ENCODE measurements at regions not wholly inside any gene's neighbourhood (a gene's known extent, or its start where the extent isn't known, plus 50 kb on each side); places are given as distances from the start of the nearest gene placed in this dataset.
"Not testable (repeated sequence)": the region's sequence is repeated elsewhere in the genome, so short reads cannot be mapped to it uniquely, and the experiment has no call there.

- no peak for DNase-seq
Observed at GRCh38 chr12:71299541-71300376, 139.8 kb upstream of the LGR5 start.

- no peak for DNase-seq
Observed at GRCh38 chr12:71297930-71298329, 140.1 kb upstream of the TSPAN8 start.

- no peak for DNase-seq
Observed at GRCh38 chr12:71295953-71296352, 138.2 kb upstream of the TSPAN8 start.

GRCh38 chr12:71291746-71292145 is 133.9 kb upstream of the TSPAN8 start:
- DNase-seq = no peak

- no peak for DNase-seq
Observed at GRCh38 chr12:71283883-71284282, 126.1 kb upstream of the TSPAN8 start.

GRCh38 chr12:71282925-71283324 is 125.1 kb upstream of the TSPAN8 start:
- no peak for DNase-seq

GRCh38 chr12:71282020-71282419 is 124.2 kb upstream of the TSPAN8 start:
- DNase-seq = no peak

- no peak for DNase-seq
Observed at GRCh38 chr12:71281425-71281824, 123.6 kb upstream of the TSPAN8 start.

- no peak for DNase-seq
Observed at GRCh38 chr12:71277866-71278265, 120.1 kb upstream of the TSPAN8 start.

GRCh38 chr12:71276541-71276940 is 118.7 kb upstream of the TSPAN8 start:
- no peak for DNase-seq

GRCh38 chr12:71270794-71271193 is 113.0 kb upstream of the TSPAN8 start:
- DNase-seq = not testable (repeated sequence)

- DNase-seq = no peak
Observed at GRCh38 chr12:71270057-71270456, 112.3 kb upstream of the TSPAN8 start.

- DNase-seq = no peak
Observed at GRCh38 chr12:71269281-71269598, 111.4 kb upstream of the TSPAN8 start.

GRCh38 chr12:71268598-71269280 is 110.9 kb upstream of the TSPAN8 start:
- no peak for DNase-seq

GRCh38 chr12:71266606-71267005 is 108.8 kb upstream of the TSPAN8 start:
- DNase-seq = no peak

GRCh38 chr12:71265731-71266130 is 107.9 kb upstream of the TSPAN8 start:
- not testable (repeated sequence) for DNase-seq

GRCh38 chr12:71262466-71262865 is 104.7 kb upstream of the TSPAN8 start:
- no peak for DNase-seq

GRCh38 chr12:71252473-71252872 is 94.7 kb upstream of the TSPAN8 start:
- DNase-seq = no peak

- no peak for DNase-seq
Observed at GRCh38 chr12:71250166-71250565, 92.4 kb upstream of the TSPAN8 start.

GRCh38 chr12:71243370-71243769 is 85.6 kb upstream of the TSPAN8 start:
- DNase-seq = no peak

GRCh38 chr12:71242511-71242910 is 84.7 kb upstream of the TSPAN8 start:
- no peak for DNase-seq

- no peak for DNase-seq
Observed at GRCh38 chr12:71240946-71241345, 83.1 kb upstream of the TSPAN8 start.

GRCh38 chr12:71239731-71240130 is 81.9 kb upstream of the TSPAN8 start:
- no peak for DNase-seq

GRCh38 chr12:71237128-71237527 is 79.3 kb upstream of the TSPAN8 start:
- DNase-seq = no peak

Data from midbrain (tissue), 1 donor.